A673 (cell line): ENCODE measurements at regions not wholly inside any gene's neighbourhood (a gene's known extent, or its start where the extent isn't known, plus 50 kb on each side); places are given as distances from the start of the nearest gene placed in this dataset.

Experiments used
- EZH2 ChIP-seq: fragments of 200-600 bp; sonication (generic); IDR thresholded peaks from 2 replicates; pipeline ENCODE4 v1.6.1; 2017; ENCODE audit warnings: borderline replicate concordance, low read depth, mild to moderate bottlenecking, mixed read lengths, antibody characterized with exemption, low read length; ENCODE audit not compliant: poor library complexity, severe bottlenecking
- TF ChIP-seq, protein P1 (sequence below): fragments of 300-800, 200-600 bp; sonication (generic); conservative IDR thresholded peaks from 2 replicates; pipeline ENCODE4 v1.5.1; 2017; ENCODE audit warnings: low read depth, mild to moderate bottlenecking, antibody characterized with exemption, low read length, moderate library complexity, mixed read lengths

DNA sequence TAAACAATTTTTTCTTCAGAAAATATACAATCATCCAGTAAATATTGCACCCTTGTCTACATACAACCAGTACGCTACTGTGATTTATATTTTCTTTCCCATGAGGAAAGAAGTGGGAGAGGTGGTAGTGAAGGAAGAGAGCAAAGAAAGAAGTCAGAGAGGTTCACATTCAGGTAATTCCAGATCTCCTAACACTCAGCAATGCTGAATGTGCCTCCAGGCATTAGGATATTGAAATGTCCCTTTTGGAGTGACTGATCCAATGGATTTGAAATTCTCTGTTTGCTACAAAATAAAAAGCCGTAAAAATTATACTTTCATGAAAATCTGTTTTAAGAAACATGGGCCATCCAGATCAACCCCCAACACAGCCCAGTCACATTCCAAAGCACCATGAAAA lies 211.9 kb upstream of the NR3C2 start:
- TF ChIP-seq, protein P1, sequence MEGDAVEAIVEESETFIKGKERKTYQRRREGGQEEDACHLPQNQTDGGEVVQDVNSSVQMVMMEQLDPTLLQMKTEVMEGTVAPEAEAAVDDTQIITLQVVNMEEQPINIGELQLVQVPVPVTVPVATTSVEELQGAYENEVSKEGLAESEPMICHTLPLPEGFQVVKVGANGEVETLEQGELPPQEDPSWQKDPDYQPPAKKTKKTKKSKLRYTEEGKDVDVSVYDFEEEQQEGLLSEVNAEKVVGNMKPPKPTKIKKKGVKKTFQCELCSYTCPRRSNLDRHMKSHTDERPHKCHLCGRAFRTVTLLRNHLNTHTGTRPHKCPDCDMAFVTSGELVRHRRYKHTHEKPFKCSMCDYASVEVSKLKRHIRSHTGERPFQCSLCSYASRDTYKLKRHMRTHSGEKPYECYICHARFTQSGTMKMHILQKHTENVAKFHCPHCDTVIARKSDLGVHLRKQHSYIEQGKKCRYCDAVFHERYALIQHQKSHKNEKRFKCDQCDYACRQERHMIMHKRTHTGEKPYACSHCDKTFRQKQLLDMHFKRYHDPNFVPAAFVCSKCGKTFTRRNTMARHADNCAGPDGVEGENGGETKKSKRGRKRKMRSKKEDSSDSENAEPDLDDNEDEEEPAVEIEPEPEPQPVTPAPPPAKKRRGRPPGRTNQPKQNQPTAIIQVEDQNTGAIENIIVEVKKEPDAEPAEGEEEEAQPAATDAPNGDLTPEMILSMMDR, result no peak
- TF ChIP-seq EZH2, result no peak
